HEK293 (cell line): ENCODE measurements at regions not wholly inside any gene's neighbourhood (a gene's known extent, or its start where the extent isn't known, plus 50 kb on each side); places are given as distances from the start of the nearest gene placed in this dataset.

Experiments
- GLIS1 ChIP-seq: fragments of 450-650 bp; formaldehyde crosslinking; IDR thresholded peaks from 2 replicates; pipeline ENCODE4 v1.5.1; 2016; ENCODE audit warnings: missing biosample characterization, missing genetic modification characterization
- KLF9 ChIP-seq: fragments of 450-650 bp; formaldehyde crosslinking; IDR thresholded peaks from 2 replicates; pipeline ENCODE4 v1.5.1; 2016; ENCODE audit warnings: missing biosample characterization, missing genetic modification characterization, low read depth
- MYNN ChIP-seq: fragments of 450-650 bp; formaldehyde crosslinking; IDR thresholded peaks from 2 replicates; pipeline ENCODE4 v1.5.1; 2016; ENCODE audit warnings: missing biosample characterization, missing genetic modification characterization, borderline replicate concordance
- REST ChIP-seq: fragments of 450-650 bp; formaldehyde crosslinking; IDR thresholded peaks from 2 replicates; pipeline ENCODE4 v1.5.1; 2016; ENCODE audit warnings: missing biosample characterization, missing genetic modification characterization
- SETDB1 ChIP-seq: IDR thresholded peaks from one replicate; pipeline ENCODE4 v1.6.1; 2017; ENCODE audit warnings: mild to moderate bottlenecking, low read length, moderate library complexity, mixed read lengths; ENCODE audit not compliant: insufficient read length
- ZBTB49 ChIP-seq: fragments of 450-650 bp; formaldehyde crosslinking; IDR thresholded peaks from 2 replicates; pipeline ENCODE4 v1.5.1; 2016; ENCODE audit warnings: missing biosample characterization, missing genetic modification characterization, low read depth
- ZFP3 ChIP-seq: fragments of 450-650 bp; formaldehyde crosslinking; IDR thresholded peaks from 2 replicates; pipeline ENCODE4 v1.5.1; 2016; ENCODE audit warnings: low read depth, missing biosample characterization, missing genetic modification characterization
- ZNF10 ChIP-seq: fragments of 450-650 bp; formaldehyde crosslinking; IDR thresholded peaks from 2 replicates; pipeline ENCODE4 v1.5.1; 2017; ENCODE audit warnings: missing biosample characterization, missing genetic modification characterization
- ZNF423 ChIP-seq: fragments of 450-650 bp; formaldehyde crosslinking; IDR thresholded peaks from 2 replicates; pipeline ENCODE4 v1.5.1; 2016; ENCODE audit warnings: missing biosample characterization, missing genetic modification characterization
- ZNF555 ChIP-seq: fragments of 450-650 bp; formaldehyde crosslinking; conservative IDR thresholded peaks from 2 replicates; pipeline ENCODE4 v1.5.1; 2017; ENCODE audit warnings: missing biosample characterization, mild to moderate bottlenecking, missing genetic modification characterization, inconsistent platforms
- ZNF623 ChIP-seq: fragments of 450-650 bp; formaldehyde crosslinking; IDR thresholded peaks from 2 replicates; pipeline ENCODE4 v1.5.1; 2016; ENCODE audit warnings: missing biosample characterization, missing genetic modification characterization
- TF ChIP-seq, protein P1 (sequence below): fragments of 450-650 bp; formaldehyde crosslinking; IDR thresholded peaks from 2 replicates; pipeline ENCODE4 v1.5.1; 2016; ENCODE audit warnings: missing biosample characterization, missing genetic modification characterization

GRCh38 chr17:65415991-65416390 is 145.5 kb downstream of the AXIN2 start:
- TF ChIP-seq ZNF423 (tag by site-specific recombination) (no peak), KLF9 (tag by site-specific recombination) (no peak), REST (tag by site-specific recombination) (no peak), ZFP3 (tag by site-specific recombination) (no peak), ZNF555 (tag by site-specific recombination) (no peak), SETDB1 (no peak), ZNF10 (no peak), GLIS1 (tag by site-specific recombination) (no peak), MYNN (tag by site-specific recombination) (no peak), ZBTB49 (no peak), ZNF623 (tag by site-specific recombination) (no peak)
- TF ChIP-seq, protein P1, sequence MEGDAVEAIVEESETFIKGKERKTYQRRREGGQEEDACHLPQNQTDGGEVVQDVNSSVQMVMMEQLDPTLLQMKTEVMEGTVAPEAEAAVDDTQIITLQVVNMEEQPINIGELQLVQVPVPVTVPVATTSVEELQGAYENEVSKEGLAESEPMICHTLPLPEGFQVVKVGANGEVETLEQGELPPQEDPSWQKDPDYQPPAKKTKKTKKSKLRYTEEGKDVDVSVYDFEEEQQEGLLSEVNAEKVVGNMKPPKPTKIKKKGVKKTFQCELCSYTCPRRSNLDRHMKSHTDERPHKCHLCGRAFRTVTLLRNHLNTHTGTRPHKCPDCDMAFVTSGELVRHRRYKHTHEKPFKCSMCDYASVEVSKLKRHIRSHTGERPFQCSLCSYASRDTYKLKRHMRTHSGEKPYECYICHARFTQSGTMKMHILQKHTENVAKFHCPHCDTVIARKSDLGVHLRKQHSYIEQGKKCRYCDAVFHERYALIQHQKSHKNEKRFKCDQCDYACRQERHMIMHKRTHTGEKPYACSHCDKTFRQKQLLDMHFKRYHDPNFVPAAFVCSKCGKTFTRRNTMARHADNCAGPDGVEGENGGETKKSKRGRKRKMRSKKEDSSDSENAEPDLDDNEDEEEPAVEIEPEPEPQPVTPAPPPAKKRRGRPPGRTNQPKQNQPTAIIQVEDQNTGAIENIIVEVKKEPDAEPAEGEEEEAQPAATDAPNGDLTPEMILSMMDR = no peak
